IMR-90 (cell line): ENCODE measurements at regions not wholly inside any gene's neighbourhood (a gene's known extent, or its start where the extent isn't known, plus 50 kb on each side); places are given as distances from the start of the nearest gene placed in this dataset.

Experiments
- ATAC-seq: fragments of 200-7000 bp; cut with Tn5 transposase; 2 replicates; pipeline ENCODE4 v1.9.1; 2020; ENCODE audit warnings: low read depth, mild to moderate bottlenecking, moderate library complexity
- BruUV-seq: library from RNA; stranded (reverse); fragments of 400-500 nt; replicated peaks from 2 replicates; lab custom pipeline; 2021; lab: Mats Ljungman, UMichigan
- CTCF ChIA-PET: fragments of 300-600 bp; formaldehyde crosslinking; extraction: SDS; loops from one replicate; lab custom pipeline; 2021; ENCODE audit warnings: antibody characterized with exemption; lab: Yijun Ruan, JAX
- POLR2A ChIA-PET: fragments of 300-600 bp; sonication (Branson Sonifier 250); formaldehyde crosslinking; loops from one replicate; lab custom pipeline; 2022; ENCODE audit warnings: antibody characterized with exemption; ENCODE audit not compliant: unreplicated experiment; lab: Charles Lee
- DNase-seq: peaks from one replicate; pipeline ENCODE4 v3.0.0; 2013
- H2AFZ ChIP-seq: replicated peaks from 2 replicates; pipeline ENCODE3; 2013; ENCODE audit warnings: low read length, mild to moderate bottlenecking; ENCODE audit not compliant: poor library complexity
- H2AK5ac ChIP-seq: 2 replicates; pipeline ENCODE4 v1.6.1; 2013; ENCODE audit warnings: low read depth, low read length, inconsistent platforms
- H2AK9ac ChIP-seq: replicated peaks from 2 replicates; pipeline ENCODE3; 2013; ENCODE audit warnings: mild to moderate bottlenecking, low read depth, low read length, moderate library complexity; ENCODE audit not compliant: poor library complexity
- H2BK120ac ChIP-seq: 2 replicates; pipeline ENCODE4 v1.6.1; 2013; ENCODE audit warnings: low read depth, low read length, inconsistent platforms
- H2BK15ac ChIP-seq: 3 replicates; pipeline ENCODE4 v1.6.1; 2013; ENCODE audit warnings: low read depth, low read length, inconsistent platforms
- H2BK20ac ChIP-seq: 2 replicates; pipeline ENCODE4 v1.6.1; 2013; ENCODE audit warnings: low read depth, mild to moderate bottlenecking, inconsistent platforms, low read length, moderate library complexity
- H2BK5ac ChIP-seq: 2 replicates; pipeline ENCODE4 v1.6.1; 2013; ENCODE audit warnings: mild to moderate bottlenecking, low read depth, low read length, inconsistent platforms; ENCODE audit not compliant: poor library complexity, severe bottlenecking
- H3K14ac ChIP-seq: replicated peaks from 2 replicates; pipeline ENCODE4 v1.6.1; 2013; ENCODE audit warnings: low read depth, low read length, inconsistent platforms
- H3K18ac ChIP-seq: 2 replicates; pipeline ENCODE4 v1.6.1; 2013; ENCODE audit warnings: low read depth, low read length, control low read depth
- H3K23ac ChIP-seq: 2 replicates; pipeline ENCODE4 v1.6.1; 2013; ENCODE audit warnings: low read depth, low read length, inconsistent platforms
- H3K27ac ChIP-seq: 2 replicates; pipeline ENCODE4 v1.5.1; 2013; ENCODE audit warnings: mild to moderate bottlenecking, control low read depth, low read length; ENCODE audit not compliant: insufficient read depth
- H3K27me3 ChIP-seq: 2 replicates; pipeline ENCODE4 v1.6.1; 2013; ENCODE audit warnings: low read length; ENCODE audit not compliant: control insufficient read depth, insufficient read depth
- H3K36me3 ChIP-seq: 2 replicates; pipeline ENCODE4 v1.6.1; 2013; ENCODE audit warnings: low read length, mixed read lengths; ENCODE audit not compliant: control insufficient read depth, insufficient read depth
- H3K4ac ChIP-seq: 2 replicates; pipeline ENCODE4 v1.6.1; 2013; ENCODE audit warnings: low read depth, low read length, inconsistent platforms
- H3K4me1 ChIP-seq: 2 replicates; pipeline ENCODE4 v1.6.1; 2013; ENCODE audit warnings: low read length, mixed read lengths; ENCODE audit not compliant: control insufficient read depth, insufficient read depth
- H3K4me2 ChIP-seq: 2 replicates; pipeline ENCODE4 v1.6.1; 2013; ENCODE audit warnings: low read depth, mild to moderate bottlenecking, control low read depth, low read length, moderate library complexity
- H3K4me3 ChIP-seq: 2 replicates; pipeline ENCODE4 v1.5.1; 2013; ENCODE audit warnings: low read depth, mild to moderate bottlenecking, control low read depth, low read length, moderate library complexity; ENCODE audit not compliant: insufficient read depth
- H3K56ac ChIP-seq: 2 replicates; pipeline ENCODE4 v1.6.1; 2013; ENCODE audit warnings: low read length, inconsistent platforms; ENCODE audit not compliant: insufficient read depth; ENCODE audit errors: extremely low read depth
- H3K79me1 ChIP-seq, 2 experiments: 2 replicates each; pipeline ENCODE4 v1.6.1; 2013; ENCODE audit warnings: low read length in 2 of 2, inconsistent platforms in 1 of 2, low read depth in 1 of 2
- H3K9ac ChIP-seq: 2 replicates; pipeline ENCODE4 v1.6.1; 2013; ENCODE audit warnings: low read depth, low read length, control low read depth
- H3K9me1 ChIP-seq: 2 replicates; pipeline ENCODE4 v1.6.1; 2013; ENCODE audit warnings: low read length, inconsistent platforms; ENCODE audit not compliant: insufficient read depth
- H3K9me3 ChIP-seq: 2 replicates; pipeline ENCODE4 v1.6.1; 2013; ENCODE audit warnings: low read length; ENCODE audit not compliant: control insufficient read depth, insufficient read depth
- H4K20me1 ChIP-seq: 2 replicates; pipeline ENCODE4 v1.6.1; 2013; ENCODE audit warnings: low read length, inconsistent platforms; ENCODE audit not compliant: insufficient read depth
- H4K5ac ChIP-seq: 2 replicates; pipeline ENCODE4 v1.6.1; 2013; ENCODE audit warnings: mild to moderate bottlenecking, low read depth, low read length, control low read depth
- H4K8ac ChIP-seq, 2 experiments: 2 replicates each; pipeline ENCODE4 v1.6.1; 2013; ENCODE audit warnings: low read depth in 2 of 2, low read length in 2 of 2, control low read depth in 1 of 2, inconsistent platforms in 1 of 2
- H4K91ac ChIP-seq: 2 replicates; pipeline ENCODE4 v1.6.1; 2013; ENCODE audit warnings: low read depth, low read length, inconsistent platforms; ENCODE audit not compliant: insufficient read depth
- BHLHE40 ChIP-seq: fragments of 150-350 bp; IDR thresholded peaks from 2 replicates; pipeline ENCODE4 v1.6.1; 2016; ENCODE audit warnings: mild to moderate bottlenecking, low read depth, low read length
- CEBPB ChIP-seq: IDR thresholded peaks from 2 replicates; pipeline ENCODE4 v1.6.1; 2012; ENCODE audit warnings: low read depth, low read length, improper control_type of control experiment
- CHD1 ChIP-seq: IDR thresholded peaks from 2 replicates; pipeline ENCODE4 v1.6.1; 2012; ENCODE audit warnings: low read depth, low read length, improper control_type of control experiment
- CTCF ChIP-seq: conservative IDR thresholded peaks from 2 replicates; pipeline ENCODE4 v1.5.1; 2012; ENCODE audit warnings: mild to moderate bottlenecking, low read depth, low read length, improper control_type of control experiment
- ELK1 ChIP-seq: fragments of 150-350 bp; IDR thresholded peaks from 2 replicates; pipeline ENCODE4 v1.6.1; 2016; ENCODE audit warnings: low read depth, mild to moderate bottlenecking, low read length, moderate library complexity, borderline replicate concordance
- FOS ChIP-seq: fragments of 150-350 bp; IDR thresholded peaks from 2 replicates; pipeline ENCODE4 v1.6.1; 2016; ENCODE audit warnings: low read depth, low read length
- MAFK ChIP-seq: IDR thresholded peaks from 2 replicates; pipeline ENCODE4 v1.6.1; 2012; ENCODE audit warnings: low read depth, low read length, improper control_type of control experiment
- MAZ ChIP-seq: IDR thresholded peaks from 2 replicates; pipeline ENCODE4 v1.6.1; 2012; ENCODE audit warnings: low read depth, mild to moderate bottlenecking, low read length, improper control_type of control experiment, moderate library complexity, borderline replicate concordance
- NFE2L2 ChIP-seq: fragments of 150-350 bp; IDR thresholded peaks from 2 replicates; pipeline ENCODE4 v1.6.1; 2016; ENCODE audit warnings: low read depth, mild to moderate bottlenecking, low read length
- POLR2A ChIP-seq: IDR thresholded peaks from 2 replicates; pipeline ENCODE4 v1.6.1; 2012; ENCODE audit warnings: mild to moderate bottlenecking, low read depth, low read length
- RAD21 ChIP-seq: IDR thresholded peaks from 2 replicates; pipeline ENCODE4 v1.6.1; 2012; ENCODE audit warnings: low read length, improper control_type of control experiment
- RCOR1 ChIP-seq: IDR thresholded peaks from 2 replicates; pipeline ENCODE4 v1.6.1; 2012; ENCODE audit warnings: mild to moderate bottlenecking, low read length, improper control_type of control experiment; ENCODE audit not compliant: insufficient replicate concordance
- RFX5 ChIP-seq: IDR thresholded peaks from 2 replicates; pipeline ENCODE4 v1.8.0; 2012; ENCODE audit warnings: low read depth, mild to moderate bottlenecking, low read length, moderate library complexity
- SMC3 ChIP-seq: fragments of 150-350 bp; IDR thresholded peaks from 2 replicates; pipeline ENCODE4 v1.6.1; 2016; ENCODE audit warnings: low read depth, mild to moderate bottlenecking, antibody characterized with exemption, low read length, moderate library complexity
- WGBS, 2 experiments: methylation state at CpG; one replicate each; pipeline versions ENCODE4 v1.1.5 to v1.1.7; 2013; ENCODE audit warnings: missing lambda C conversion rate in 2 of 2; ENCODE audit not compliant: insufficient read length in 1 of 2; ENCODE audit errors: extremely low coverage in 2 of 2; 5-methylcytosine and 5-hydroxymethylcytosine counted together
- dilution Hi-C: fragments of 300-500 bp; cut with HindIII; formaldehyde crosslinking; loops from one replicate; pipeline ENCODE4 v1.14.3; 2018; ENCODE audit warnings: low sequenced_read_pairs; ENCODE audit not compliant: unreplicated experiment
- in situ Hi-C: fragments of 300-500 bp; cut with MboI; formaldehyde crosslinking; loops from 3 replicates; pipeline ENCODE4 v1.14.3; 2019; ENCODE audit warnings: low sequenced_read_pairs, inconsistent platforms, mixed read lengths
- intact Hi-C: fragments of 100-400 bp; cut with micrococcal nuclease; formaldehyde crosslinking; loops from 2 replicates; pipeline ENCODE4 v1.10.0; 2022

GRCh38 chr12:27178723-27179399, 65.2 kb upstream of the STK38L start:
- no peak overlapping the region for H2AK9ac ChIP-seq
- no peak overlapping the region; the same call in 1 of the 2 replicates for H3K9ac ChIP-seq
- H3K27me3 ChIP-seq = no peaks in the 10 kb centered on the region
- H3K14ac ChIP-seq = peak overlapping the region; percentile 81
- peak overlapping the region; percentile 87; the same call in 1 of the 2 replicates for H2BK120ac ChIP-seq
- CTCF ChIA-PET = interaction anchor here (0.5 to 1.3 kb wide), 3 partner anchors 23 to 59 kb away, joined by 3 read pairs; no protein-coding TSS in a partner anchor
- peak overlapping the region; percentile 33; the same call in 1 of the 2 replicates for H3K23ac ChIP-seq
- intact Hi-C loops (no loop called here), dilution Hi-C loops (no loop called here), in situ Hi-C loops (no loop called here)
- peak overlapping the region; percentile 74 for H3K27ac ChIP-seq
- H3K9me3 ChIP-seq = no peaks in the 10 kb centered on the region
- peak overlapping the region; percentile 44 to 74; a peak in 3 of 4 replicates for H4K8ac ChIP-seq
- peak; percentile 53 for DNase-seq
- H3K4me1 ChIP-seq = peaks cover 9% of the 10 kb centered on the region
- peak overlapping the region; percentile 82 for H2BK15ac ChIP-seq
- H2AK5ac ChIP-seq = peak overlapping the region; percentile 93
- H3K18ac ChIP-seq = peak overlapping the region; percentile 93
- H4K5ac ChIP-seq = peak overlapping the region; percentile 79
- TF ChIP-seq CTCF (no peak), RFX5 (no peak), POLR2A (no peak), RAD21 (no peak), ELK1 (no peak), CHD1 (no peak), CEBPB (no peak), RCOR1 (no peak), NFE2L2 (no peak), MAFK (no peak), BHLHE40 (no peak), SMC3 (no peak), MAZ (no peak), FOS (no peak)
- H3K4ac ChIP-seq = peak overlapping the region; percentile 88
- BruUV-seq = no TSS peak
- H3K9me1 ChIP-seq = peaks cover 8% of the 10 kb centered on the region
- H4K91ac ChIP-seq = peak overlapping the region; percentile 81
- no peak overlapping the region for H3K4me3 ChIP-seq
- no peaks in the 10 kb centered on the region for H3K36me3 ChIP-seq
- H3K79me1 ChIP-seq = no peaks in the 10 kb centered on the region
- POLR2A ChIA-PET = interaction anchor here (0.9 to 1.4 kb wide), 2 partner anchors 12 to 15 kb away, joined by 3 read pairs; no protein-coding TSS in a partner anchor
- WGBS, 2 experiments = no CpG with 5 or more reads among the region's 2 CpGs
- peak overlapping the region; percentile 22; the same call in 1 of the 2 replicates for H3K56ac ChIP-seq
- H2BK5ac ChIP-seq = peak overlapping the region; percentile 62
- H3K4me2 ChIP-seq = peak overlapping the region; percentile 69
- ATAC-seq = no peak
- peak overlapping the region; percentile 79 for H2BK20ac ChIP-seq
- no peaks in the 10 kb centered on the region for H4K20me1 ChIP-seq
- no peak overlapping the region for H2AFZ ChIP-seq
